ENCODE measurements at regions not wholly inside any gene's neighbourhood (a gene's known extent, or its start where the extent isn't known, plus 50 kb on each side); places are given as distances from the start of the nearest gene placed in this dataset.
A peak's percentile ranks its signal among the peaks of the same experiment; 100 is the strongest.

DNA sequence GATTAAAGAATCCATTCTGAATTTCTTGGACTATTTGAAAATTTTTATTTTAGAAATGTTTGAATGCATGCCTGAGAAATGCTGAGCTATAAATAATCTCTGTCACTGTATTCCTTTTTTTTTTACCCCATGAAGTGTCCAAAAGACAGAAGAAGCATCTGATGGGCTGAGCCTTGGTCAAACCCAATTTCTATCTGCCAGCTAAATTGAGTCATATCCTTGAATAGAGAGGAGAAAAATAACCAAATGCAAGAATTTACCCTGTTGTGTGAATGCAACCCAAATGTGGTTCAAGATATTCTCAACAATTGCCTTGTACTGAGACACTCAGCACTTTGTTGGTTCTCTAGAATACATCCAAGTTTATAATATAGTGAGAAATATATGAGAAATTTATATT is 223.5 kb downstream of the UBE2E3 start:
- Histone ChIP-seq H3K18ac (ENCODE audit: low read length) (no peak overlapping the region), H2BK15ac (replicated peaks; ENCODE audit: low read depth) (no peak overlapping the region), H3K36me3 (ENCODE audit: control insufficient read depth, insufficient read depth, low read length) (no peaks in the 10 kb centered on the region), H3K27ac (ENCODE audit: low read depth, low read length) (no peak overlapping the region), H3K4ac (ENCODE audit: low read depth, low read length) (no peak overlapping the region), H3K79me2 (ENCODE audit: control insufficient read depth, insufficient read depth, low read length) (no peaks in the 10 kb centered on the region), H2BK5ac (ENCODE audit: low read length) (no peak overlapping the region), H3K4me2 (ENCODE audit: low read length) (no peak overlapping the region), H4K5ac (ENCODE audit: low read length) (no peak overlapping the region), H3K27me3 (ENCODE audit: insufficient read depth, low read length, poor library complexity) (no peaks in the 10 kb centered on the region), H3K79me1 (ENCODE audit: low read length) (no peaks in the 10 kb centered on the region), H2BK120ac (ENCODE audit: low read depth, low read length) (no peak overlapping the region), H3K4me3 (ENCODE audit: low read length) (no peak overlapping the region), H3K56ac (ENCODE audit: low read length) (no peak overlapping the region), H3K9ac (ENCODE audit: low read length) (no peak overlapping the region), H2AK5ac (ENCODE audit: low read length) (no peak overlapping the region), H3K4me1 (ENCODE audit: control insufficient read depth, low read depth, low read length) (no peaks in the 10 kb centered on the region), H4K8ac (ENCODE audit: low read depth, low read length) (no peak overlapping the region), H3K23ac (ENCODE audit: low read length) (no peak overlapping the region)
- peak; percentile 5 for DNase-seq

DNA sequence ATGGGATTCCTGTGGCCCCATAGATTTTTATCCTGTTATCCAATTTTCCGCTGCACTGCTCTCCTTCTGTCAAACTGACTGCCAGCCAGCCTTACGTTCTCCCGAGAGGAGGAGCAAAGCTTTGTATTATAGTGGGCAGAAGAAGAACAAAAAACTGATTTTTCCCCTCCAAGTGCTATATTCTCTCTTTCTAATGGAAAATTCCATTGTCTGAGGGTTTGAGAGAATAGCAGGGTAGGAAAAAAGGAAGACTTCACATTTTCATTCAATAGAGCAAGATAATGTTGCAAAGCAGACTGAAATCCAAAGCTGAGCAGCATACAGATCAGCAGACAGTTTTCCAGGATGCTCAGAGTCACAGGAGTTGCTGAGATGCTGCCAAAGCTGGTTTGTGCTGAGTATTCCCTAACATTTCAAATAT is 238.0 kb downstream of the UBE2E3 start:
- no peak for DNase-seq
- Histone ChIP-seq H2AK5ac (ENCODE audit: low read length) (no peak overlapping the region), H3K4ac (ENCODE audit: low read depth, low read length) (no peak overlapping the region), H2BK120ac (ENCODE audit: low read depth, low read length) (no peak overlapping the region), H3K4me2 (ENCODE audit: low read length) (no peak overlapping the region), H3K9ac (ENCODE audit: low read length) (no peak overlapping the region), H4K5ac (ENCODE audit: low read length) (no peak overlapping the region), H3K79me2 (ENCODE audit: control insufficient read depth, insufficient read depth, low read length) (no peaks in the 10 kb centered on the region), H3K27ac (ENCODE audit: low read depth, low read length) (no peak overlapping the region), H3K27me3 (ENCODE audit: insufficient read depth, low read length, poor library complexity) (no peaks in the 10 kb centered on the region), H3K23ac (ENCODE audit: low read length) (no peak overlapping the region), H3K18ac (ENCODE audit: low read length) (no peak overlapping the region), H2BK5ac (ENCODE audit: low read length) (no peak overlapping the region), H3K4me3 (ENCODE audit: low read length) (no peak overlapping the region), H3K56ac (ENCODE audit: low read length) (no peak overlapping the region), H3K79me1 (ENCODE audit: low read length) (no peaks in the 10 kb centered on the region), H4K8ac (ENCODE audit: low read depth, low read length) (no peak overlapping the region), H2BK15ac (replicated peaks; ENCODE audit: low read depth) (no peak overlapping the region), H3K36me3 (ENCODE audit: control insufficient read depth, insufficient read depth, low read length) (no peaks in the 10 kb centered on the region), H3K4me1 (ENCODE audit: control insufficient read depth, low read depth, low read length) (no peaks in the 10 kb centered on the region)
- no CpG with 5 or more reads among the region's 3 CpGs for WGBS (ENCODE audit: extremely low coverage, insufficient coverage, low lambda C conversion rate)

DNA sequence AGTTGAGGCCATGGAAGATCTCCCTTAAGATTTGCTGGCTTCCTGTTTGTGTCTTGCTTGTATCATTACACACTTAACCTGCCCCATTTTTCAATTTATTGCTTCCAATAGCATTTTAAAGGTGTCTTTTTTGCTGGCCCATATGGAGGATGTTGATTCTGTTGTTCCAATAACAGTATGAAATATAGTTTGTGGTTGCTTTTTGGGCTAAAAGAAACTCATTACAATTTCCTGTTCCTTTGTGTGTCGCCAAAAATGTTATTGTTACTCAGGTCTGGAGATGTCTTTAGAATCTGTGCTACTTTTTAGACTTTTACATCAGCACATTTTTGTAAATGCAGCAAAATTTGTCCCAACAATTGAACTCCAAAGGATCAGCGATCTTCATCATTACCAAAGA is 234.0 kb upstream of the ITGA4 start:
- Histone ChIP-seq H2AK5ac (ENCODE audit: low read length) (no peak overlapping the region), H3K18ac (ENCODE audit: low read length) (no peak overlapping the region), H3K79me1 (ENCODE audit: low read length) (no peaks in the 10 kb centered on the region), H2BK5ac (ENCODE audit: low read length) (no peak overlapping the region), H3K4me3 (ENCODE audit: low read length) (no peak overlapping the region), H3K79me2 (ENCODE audit: control insufficient read depth, insufficient read depth, low read length) (no peaks in the 10 kb centered on the region), H3K23ac (ENCODE audit: low read length) (no peak overlapping the region), H3K36me3 (ENCODE audit: control insufficient read depth, insufficient read depth, low read length) (no peaks in the 10 kb centered on the region), H2BK15ac (replicated peaks; ENCODE audit: low read depth) (no peak overlapping the region), H3K4ac (ENCODE audit: low read depth, low read length) (no peak overlapping the region), H4K8ac (ENCODE audit: low read depth, low read length) (no peak overlapping the region), H3K4me1 (ENCODE audit: control insufficient read depth, low read depth, low read length) (no peaks in the 10 kb centered on the region), H3K56ac (ENCODE audit: low read length) (no peak overlapping the region), H3K9ac (ENCODE audit: low read length) (no peak overlapping the region), H2BK120ac (ENCODE audit: low read depth, low read length) (no peak overlapping the region), H3K27me3 (ENCODE audit: insufficient read depth, low read length, poor library complexity) (no peaks in the 10 kb centered on the region), H4K5ac (ENCODE audit: low read length) (no peak overlapping the region), H3K27ac (ENCODE audit: low read depth, low read length) (no peak overlapping the region), H3K4me2 (ENCODE audit: low read length) (no peak overlapping the region)
- no peak for DNase-seq
- no CpG with 5 or more reads among the region's 2 CpGs for WGBS (ENCODE audit: extremely low coverage, insufficient coverage, low lambda C conversion rate)

DNA sequence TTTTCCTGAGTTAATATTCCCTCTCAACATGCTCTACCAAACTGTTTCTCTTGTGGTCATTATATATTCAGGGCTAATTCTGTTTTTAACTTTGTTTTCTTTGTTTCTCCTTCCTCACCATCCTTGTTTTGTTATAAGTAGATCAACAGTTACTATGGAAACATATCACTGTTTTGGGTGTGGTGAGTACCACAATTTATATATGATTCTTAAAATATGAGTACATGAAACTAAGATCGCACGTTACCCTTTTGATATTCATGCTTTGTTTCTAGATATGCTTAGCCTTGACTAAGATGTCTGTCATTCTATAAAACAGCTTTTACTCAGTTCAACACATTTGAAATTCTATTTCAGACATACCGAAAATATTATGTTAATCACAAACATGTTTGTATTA is 232.3 kb upstream of the ITGA4 start:
- Histone ChIP-seq H3K36me3 (ENCODE audit: control insufficient read depth, insufficient read depth, low read length) (no peaks in the 10 kb centered on the region), H2AK5ac (ENCODE audit: low read length) (no peak overlapping the region), H3K27ac (ENCODE audit: low read depth, low read length) (no peak overlapping the region), H3K56ac (ENCODE audit: low read length) (no peak overlapping the region), H2BK120ac (ENCODE audit: low read depth, low read length) (no peak overlapping the region), H2BK15ac (replicated peaks; ENCODE audit: low read depth) (no peak overlapping the region), H2BK5ac (ENCODE audit: low read length) (no peak overlapping the region), H3K23ac (ENCODE audit: low read length) (no peak overlapping the region), H3K4me1 (ENCODE audit: control insufficient read depth, low read depth, low read length) (no peaks in the 10 kb centered on the region), H3K79me1 (ENCODE audit: low read length) (no peaks in the 10 kb centered on the region), H3K18ac (ENCODE audit: low read length) (no peak overlapping the region), H3K9ac (ENCODE audit: low read length) (no peak overlapping the region), H3K4me2 (ENCODE audit: low read length) (no peak overlapping the region), H3K4ac (ENCODE audit: low read depth, low read length) (no peak overlapping the region), H4K8ac (ENCODE audit: low read depth, low read length) (no peak overlapping the region), H3K27me3 (ENCODE audit: insufficient read depth, low read length, poor library complexity) (no peaks in the 10 kb centered on the region), H3K4me3 (ENCODE audit: low read length) (no peak overlapping the region), H3K79me2 (ENCODE audit: control insufficient read depth, insufficient read depth, low read length) (no peaks in the 10 kb centered on the region), H4K5ac (ENCODE audit: low read length) (no peak overlapping the region)
- DNase-seq: no peak
- WGBS (ENCODE audit: extremely low coverage, insufficient coverage, low lambda C conversion rate): no CpG with 5 or more reads among the region's 3 CpGs

DNA sequence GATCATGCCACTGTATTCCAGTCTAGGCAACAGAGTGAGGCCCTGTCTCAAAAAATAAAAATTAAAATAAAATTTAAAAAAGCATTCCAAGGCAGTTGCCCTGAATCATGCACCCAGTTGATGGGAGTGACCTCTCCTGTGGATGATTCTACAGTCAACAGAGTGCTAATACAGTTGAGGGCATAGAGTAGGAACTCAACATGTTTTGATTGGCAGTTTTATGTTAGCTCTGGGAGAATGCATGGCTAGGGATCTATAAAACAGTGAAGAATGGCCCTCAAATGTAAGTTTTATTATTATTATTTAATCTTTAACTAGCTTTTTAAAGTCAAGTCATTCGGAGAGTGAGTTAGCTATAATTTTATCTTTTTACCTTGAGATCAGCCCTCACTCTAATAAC is 228.5 kb upstream of the ITGA4 start:
- DNase-seq: no peak
- no peak overlapping the region for H4K5ac ChIP-seq (ENCODE audit: low read length)
- no peak overlapping the region for H2BK5ac ChIP-seq (ENCODE audit: low read length)
- no peak overlapping the region for H2BK15ac ChIP-seq (replicated peaks; ENCODE audit: low read depth)
- H3K27ac ChIP-seq (ENCODE audit: low read depth, low read length): no peak overlapping the region
- no peak overlapping the region for H3K4me3 ChIP-seq (ENCODE audit: low read length)
- no peak overlapping the region for H3K18ac ChIP-seq (ENCODE audit: low read length)
- H3K23ac ChIP-seq (ENCODE audit: low read length): no peak overlapping the region
- no peak overlapping the region for H4K8ac ChIP-seq (ENCODE audit: low read depth, low read length)
- no peak overlapping the region for H2AK5ac ChIP-seq (ENCODE audit: low read length)
- H3K4me1 ChIP-seq (ENCODE audit: control insufficient read depth, low read depth, low read length): no peaks in the 10 kb centered on the region
- no peak overlapping the region for H3K9ac ChIP-seq (ENCODE audit: low read length)
- no CpG with 5 or more reads among the region's 1 CpG for WGBS (ENCODE audit: extremely low coverage, insufficient coverage, low lambda C conversion rate)
- H3K27me3 ChIP-seq (ENCODE audit: insufficient read depth, low read length, poor library complexity): no peaks in the 10 kb centered on the region
- H3K79me1 ChIP-seq (ENCODE audit: low read length): no peaks in the 10 kb centered on the region
- H2BK120ac ChIP-seq (ENCODE audit: low read depth, low read length): no peak overlapping the region
- H3K36me3 ChIP-seq (ENCODE audit: control insufficient read depth, insufficient read depth, low read length): no peaks in the 10 kb centered on the region
- no peak overlapping the region for H3K4me2 ChIP-seq (ENCODE audit: low read length)
- no peak overlapping the region for H3K56ac ChIP-seq (ENCODE audit: low read length)
- H3K79me2 ChIP-seq (ENCODE audit: control insufficient read depth, insufficient read depth, low read length): no peaks in the 10 kb centered on the region
- no peak overlapping the region for H3K4ac ChIP-seq (ENCODE audit: low read depth, low read length)

DNA sequence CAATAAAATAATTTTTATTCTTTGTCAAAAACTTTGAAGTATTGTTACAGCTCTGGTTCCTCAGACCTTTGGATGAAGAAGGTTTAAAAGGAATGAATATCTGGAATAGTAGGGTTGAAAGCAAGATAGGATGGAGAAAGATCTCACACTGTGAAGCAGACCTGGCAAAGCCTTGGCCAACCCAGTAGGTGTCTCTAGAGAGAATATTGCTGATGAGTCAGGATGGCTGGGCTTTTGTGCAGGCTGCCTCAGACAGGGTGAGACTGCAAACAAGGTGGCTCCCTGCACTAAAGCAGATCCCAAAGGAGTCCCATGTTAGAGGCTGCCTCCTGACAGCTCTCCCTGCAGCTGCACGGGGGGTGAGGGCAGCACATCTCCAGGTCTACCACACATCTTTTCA is 226.0 kb upstream of the ITGA4 start:
- Histone ChIP-seq H3K79me2 (ENCODE audit: control insufficient read depth, insufficient read depth, low read length) (no peaks in the 10 kb centered on the region), H3K4me1 (ENCODE audit: control insufficient read depth, low read depth, low read length) (no peaks in the 10 kb centered on the region), H3K9ac (ENCODE audit: low read length) (no peak overlapping the region), H3K18ac (ENCODE audit: low read length) (no peak overlapping the region), H2BK120ac (ENCODE audit: low read depth, low read length) (no peak overlapping the region), H3K23ac (ENCODE audit: low read length) (no peak overlapping the region), H3K4me3 (ENCODE audit: low read length) (no peak overlapping the region), H2AK5ac (ENCODE audit: low read length) (no peak overlapping the region), H3K27me3 (ENCODE audit: insufficient read depth, low read length, poor library complexity) (no peaks in the 10 kb centered on the region), H3K36me3 (ENCODE audit: control insufficient read depth, insufficient read depth, low read length) (no peaks in the 10 kb centered on the region), H4K8ac (ENCODE audit: low read depth, low read length) (no peak overlapping the region), H2BK5ac (ENCODE audit: low read length) (no peak overlapping the region), H3K4ac (ENCODE audit: low read depth, low read length) (no peak overlapping the region), H3K4me2 (ENCODE audit: low read length) (no peak overlapping the region), H2BK15ac (replicated peaks; ENCODE audit: low read depth) (no peak overlapping the region), H4K5ac (ENCODE audit: low read length) (no peak overlapping the region), H3K79me1 (ENCODE audit: low read length) (no peaks in the 10 kb centered on the region), H3K27ac (ENCODE audit: low read depth, low read length) (no peak overlapping the region), H3K56ac (ENCODE audit: low read length) (no peak overlapping the region)
- peak; percentile 29 for DNase-seq
- no CpG with 5 or more reads among the region's 1 CpG for WGBS (ENCODE audit: extremely low coverage, insufficient coverage, low lambda C conversion rate)
